ENCODE measurements at regions not wholly inside any gene's neighbourhood (a gene's known extent, or its start where the extent isn't known, plus 50 kb on each side); places are given as distances from the start of the nearest gene placed in this dataset.

- no peak overlapping the region for H3K4me3 ChIP-seq (ENCODE audit: low read depth, low read length)
- DNase-seq (ENCODE audit: low read depth): no peak
- TF ChIP-seq CTCF (IDR thresholded peaks at IDR 0.05; ENCODE audit: low read depth, low read length): no peak
- TF ChIP-seq POLR2A (IDR thresholded peaks at IDR 0.05; ENCODE audit: extremely low read depth, insufficient read length): no peak
- TF ChIP-seq MAX (IDR thresholded peaks at IDR 0.05; ENCODE audit: low read depth, low read length): no peak
- TF ChIP-seq MYC (IDR thresholded peaks at IDR 0.05; ENCODE audit: low read depth, low read length): no peak
Measured at GRCh38 chr6:140779341-140779740, 1353.4 kb upstream of the GJE1 start.

GRCh38 chr6:140777780-140778179, 1354.9 kb upstream of the GJE1 start:
- TF ChIP-seq POLR2A (IDR thresholded peaks at IDR 0.05; ENCODE audit: extremely low read depth, insufficient read length): no peak
- no peak overlapping the region for H3K4me3 ChIP-seq (ENCODE audit: low read depth, low read length)
- no peak for DNase-seq (ENCODE audit: low read depth)

- TF ChIP-seq MAX (IDR thresholded peaks at IDR 0.05; ENCODE audit: low read depth, low read length): no peak
- no peak for TF ChIP-seq MYC (IDR thresholded peaks at IDR 0.05; ENCODE audit: low read depth, low read length)
- no peak for TF ChIP-seq CTCF (IDR thresholded peaks at IDR 0.05; ENCODE audit: low read depth, low read length)
- TF ChIP-seq POLR2A (IDR thresholded peaks at IDR 0.05; ENCODE audit: extremely low read depth, insufficient read length): no peak
- no peak overlapping the region for H3K4me3 ChIP-seq (ENCODE audit: low read depth, low read length)
- DNase-seq (ENCODE audit: low read depth): no peak
Measured at GRCh38 chr6:140775061-140775460, 1357.7 kb upstream of the GJE1 start.

- no peak overlapping the region for H3K4me3 ChIP-seq (ENCODE audit: low read depth, low read length)
- TF ChIP-seq CTCF (IDR thresholded peaks at IDR 0.05; ENCODE audit: low read depth, low read length) (no peak), MYC (IDR thresholded peaks at IDR 0.05; ENCODE audit: low read depth, low read length) (no peak), POLR2A (IDR thresholded peaks at IDR 0.05; ENCODE audit: extremely low read depth, insufficient read length) (no peak), MAX (IDR thresholded peaks at IDR 0.05; ENCODE audit: low read depth, low read length) (no peak)
- DNase-seq (ENCODE audit: low read depth): peak; percentile 30
Measured at GRCh38 chr6:140774080-140774505, 1358.6 kb upstream of the GJE1 start.

- no peak overlapping the region for H3K4me3 ChIP-seq (ENCODE audit: low read depth, low read length)
- TF ChIP-seq CTCF (IDR thresholded peaks at IDR 0.05; ENCODE audit: low read depth, low read length) (no peak), POLR2A (IDR thresholded peaks at IDR 0.05; ENCODE audit: extremely low read depth, insufficient read length) (no peak), MYC (IDR thresholded peaks at IDR 0.05; ENCODE audit: low read depth, low read length) (no peak), MAX (IDR thresholded peaks at IDR 0.05; ENCODE audit: low read depth, low read length) (no peak)
- no peak for DNase-seq (ENCODE audit: low read depth)
Measured at GRCh38 chr6:140773276-140773675, 1359.4 kb upstream of the GJE1 start.

GRCh38 chr6:140772576-140772975, 1360.1 kb upstream of the GJE1 start:
- no peak overlapping the region for H3K4me3 ChIP-seq (ENCODE audit: low read depth, low read length)
- TF ChIP-seq MYC (IDR thresholded peaks at IDR 0.05; ENCODE audit: low read depth, low read length): no peak
- no peak for TF ChIP-seq CTCF (IDR thresholded peaks at IDR 0.05; ENCODE audit: low read depth, low read length)
- no peak for TF ChIP-seq MAX (IDR thresholded peaks at IDR 0.05; ENCODE audit: low read depth, low read length)
- TF ChIP-seq POLR2A (IDR thresholded peaks at IDR 0.05; ENCODE audit: extremely low read depth, insufficient read length): no peak
- DNase-seq (ENCODE audit: low read depth): no peak
